Keratinocyte (primary cell): ENCODE measurements at regions not wholly inside any gene's neighbourhood (a gene's known extent, or its start where the extent isn't known, plus 50 kb on each side); places are given as distances from the start of the nearest gene placed in this dataset.

Experiments
- EZH2 ChIP-seq: IDR thresholded peaks from one replicate; pipeline ENCODE4 v1.6.1; 2012; ENCODE audit warnings: inconsistent platforms, mild to moderate bottlenecking, low read length, moderate library complexity
- TF ChIP-seq, protein P1 (sequence below), 3 experiments: IDR thresholded peaks in 1 of 3; conservative IDR thresholded peaks in 1 of 3; optimal IDR thresholded peaks in 1 of 3; 2 replicates in 2 of 3; 3 replicates in 1 of 3; pipeline versions ENCODE3 to v1.5.1; 2011; ENCODE audit warnings: low read length in 3 of 3, mild to moderate bottlenecking in 3 of 3, moderate library complexity in 2 of 3, control low read depth in 1 of 3, inconsistent platforms in 1 of 3; ENCODE audit not compliant: insufficient read depth in 2 of 3; ENCODE audit errors: extremely low read depth in 1 of 3

DNA sequence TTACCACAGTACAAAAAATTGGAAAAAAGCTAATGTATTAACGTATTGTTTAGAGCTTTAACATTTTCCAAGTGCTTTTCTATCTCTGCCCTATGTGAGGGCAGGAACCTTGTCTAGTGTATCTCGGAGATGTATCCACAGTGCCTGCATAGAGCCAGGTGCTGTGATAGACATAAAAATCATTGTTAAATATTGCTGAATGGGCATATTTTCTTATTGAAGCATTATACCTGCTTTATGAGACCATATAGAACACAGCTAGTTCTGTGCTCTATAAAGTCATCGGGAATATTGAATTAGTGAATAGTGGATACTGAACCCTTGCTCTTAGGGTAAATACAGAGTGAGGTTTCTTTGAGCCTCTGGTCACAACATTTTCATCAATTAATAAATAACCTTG, 163.0 kb downstream of the RNF144B start:
- no peak for TF ChIP-seq EZH2
- TF ChIP-seq, protein P1, sequence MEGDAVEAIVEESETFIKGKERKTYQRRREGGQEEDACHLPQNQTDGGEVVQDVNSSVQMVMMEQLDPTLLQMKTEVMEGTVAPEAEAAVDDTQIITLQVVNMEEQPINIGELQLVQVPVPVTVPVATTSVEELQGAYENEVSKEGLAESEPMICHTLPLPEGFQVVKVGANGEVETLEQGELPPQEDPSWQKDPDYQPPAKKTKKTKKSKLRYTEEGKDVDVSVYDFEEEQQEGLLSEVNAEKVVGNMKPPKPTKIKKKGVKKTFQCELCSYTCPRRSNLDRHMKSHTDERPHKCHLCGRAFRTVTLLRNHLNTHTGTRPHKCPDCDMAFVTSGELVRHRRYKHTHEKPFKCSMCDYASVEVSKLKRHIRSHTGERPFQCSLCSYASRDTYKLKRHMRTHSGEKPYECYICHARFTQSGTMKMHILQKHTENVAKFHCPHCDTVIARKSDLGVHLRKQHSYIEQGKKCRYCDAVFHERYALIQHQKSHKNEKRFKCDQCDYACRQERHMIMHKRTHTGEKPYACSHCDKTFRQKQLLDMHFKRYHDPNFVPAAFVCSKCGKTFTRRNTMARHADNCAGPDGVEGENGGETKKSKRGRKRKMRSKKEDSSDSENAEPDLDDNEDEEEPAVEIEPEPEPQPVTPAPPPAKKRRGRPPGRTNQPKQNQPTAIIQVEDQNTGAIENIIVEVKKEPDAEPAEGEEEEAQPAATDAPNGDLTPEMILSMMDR (optimal IDR thresholded peaks at IDR 0.05 in 1 of 3, IDR thresholded peaks at IDR 0.05 in 1 of 3, conservative IDR thresholded peaks at IDR 0.05 in 1 of 3; ENCODE audit: extremely low read depth in 1 of 3, insufficient read depth in 2 of 3, low read length in 3 of 3): no peak
